Mesendoderm (in vitro differentiated cells): ENCODE measurements at regions not wholly inside any gene's neighbourhood (a gene's known extent, or its start where the extent isn't known, plus 50 kb on each side); places are given as distances from the start of the nearest gene placed in this dataset.
"Not testable (repeated sequence)": the region's sequence is repeated elsewhere in the genome, so short reads cannot be mapped to it uniquely, and the experiment has no call there.

Source experiments
- DNase-seq: peaks from one replicate; pipeline ENCODE4 v3.0.0; 2013
- H2AK5ac ChIP-seq: 2 replicates; pipeline ENCODE4 v1.6.1; 2013; ENCODE audit warnings: low read length, inconsistent platforms
- H2BK120ac ChIP-seq: 2 replicates; pipeline ENCODE4 v1.6.1; 2013; ENCODE audit warnings: low read depth, mild to moderate bottlenecking, low read length, moderate library complexity, mixed read lengths
- H2BK15ac ChIP-seq: replicated peaks from 2 replicates; pipeline ENCODE4 v1.6.1; 2013; ENCODE audit warnings: low read depth, mild to moderate bottlenecking, moderate library complexity
- H2BK5ac ChIP-seq: 2 replicates; pipeline ENCODE4 v1.6.1; 2013; ENCODE audit warnings: low read length, inconsistent platforms
- H3K18ac ChIP-seq: 2 replicates; pipeline ENCODE4 v1.6.1; 2013; ENCODE audit warnings: mild to moderate bottlenecking, low read length, mixed read lengths
- H3K23ac ChIP-seq: one replicate; pipeline ENCODE4 v1.6.1; 2013; ENCODE audit warnings: low read length
- H3K27ac ChIP-seq: 2 replicates; pipeline ENCODE4 v1.5.1; 2013; ENCODE audit warnings: low read depth, mild to moderate bottlenecking, inconsistent platforms, low read length, moderate library complexity
- H3K27me3 ChIP-seq: 2 replicates; pipeline ENCODE4 v1.6.1; 2013; ENCODE audit warnings: low read length, control low read depth, mild to moderate bottlenecking, inconsistent platforms; ENCODE audit not compliant: insufficient read depth, poor library complexity
- H3K36me3 ChIP-seq: 2 replicates; pipeline ENCODE4 v1.6.1; 2013; ENCODE audit warnings: low read length, inconsistent platforms; ENCODE audit not compliant: control insufficient read depth, insufficient read depth
- H3K4ac ChIP-seq: one replicate; pipeline ENCODE4 v1.6.1; 2013; ENCODE audit warnings: low read depth, mild to moderate bottlenecking, low read length, moderate library complexity
- H3K4me1 ChIP-seq: 2 replicates; pipeline ENCODE4 v1.6.1; 2013; ENCODE audit warnings: low read depth, low read length, inconsistent platforms; ENCODE audit not compliant: control insufficient read depth
- H3K4me2 ChIP-seq: 2 replicates; pipeline ENCODE4 v1.6.1; 2013; ENCODE audit warnings: low read length
- H3K4me3 ChIP-seq: 2 replicates; pipeline ENCODE4 v1.5.1; 2013; ENCODE audit warnings: mild to moderate bottlenecking, low read length
- H3K56ac ChIP-seq: one replicate; pipeline ENCODE4 v1.6.1; 2013; ENCODE audit warnings: low read length
- H3K79me1 ChIP-seq: 2 replicates; pipeline ENCODE4 v1.6.1; 2013; ENCODE audit warnings: low read length, inconsistent platforms
- H3K79me2 ChIP-seq: 2 replicates; pipeline ENCODE4 v1.6.1; 2013; ENCODE audit warnings: mild to moderate bottlenecking, low read length; ENCODE audit not compliant: control insufficient read depth, insufficient read depth
- H3K9ac ChIP-seq: 2 replicates; pipeline ENCODE4 v1.6.1; 2013; ENCODE audit warnings: low read length, inconsistent platforms
- H4K5ac ChIP-seq: one replicate; pipeline ENCODE4 v1.6.1; 2013; ENCODE audit warnings: low read length
- H4K8ac ChIP-seq: one replicate; pipeline ENCODE4 v1.6.1; 2013; ENCODE audit warnings: low read depth, mild to moderate bottlenecking, control low read depth, low read length, moderate library complexity
- WGBS: extraction: QIAGEN DNeasy Blood & Tissue Kit; methylation state at CpG from one replicate; pipeline ENCODE4 v1.1.7; 2013; ENCODE audit warnings: low lambda C conversion rate, missing lambda C conversion rate; ENCODE audit not compliant: insufficient coverage; ENCODE audit errors: extremely low coverage; 5-methylcytosine and 5-hydroxymethylcytosine counted together

DNA sequence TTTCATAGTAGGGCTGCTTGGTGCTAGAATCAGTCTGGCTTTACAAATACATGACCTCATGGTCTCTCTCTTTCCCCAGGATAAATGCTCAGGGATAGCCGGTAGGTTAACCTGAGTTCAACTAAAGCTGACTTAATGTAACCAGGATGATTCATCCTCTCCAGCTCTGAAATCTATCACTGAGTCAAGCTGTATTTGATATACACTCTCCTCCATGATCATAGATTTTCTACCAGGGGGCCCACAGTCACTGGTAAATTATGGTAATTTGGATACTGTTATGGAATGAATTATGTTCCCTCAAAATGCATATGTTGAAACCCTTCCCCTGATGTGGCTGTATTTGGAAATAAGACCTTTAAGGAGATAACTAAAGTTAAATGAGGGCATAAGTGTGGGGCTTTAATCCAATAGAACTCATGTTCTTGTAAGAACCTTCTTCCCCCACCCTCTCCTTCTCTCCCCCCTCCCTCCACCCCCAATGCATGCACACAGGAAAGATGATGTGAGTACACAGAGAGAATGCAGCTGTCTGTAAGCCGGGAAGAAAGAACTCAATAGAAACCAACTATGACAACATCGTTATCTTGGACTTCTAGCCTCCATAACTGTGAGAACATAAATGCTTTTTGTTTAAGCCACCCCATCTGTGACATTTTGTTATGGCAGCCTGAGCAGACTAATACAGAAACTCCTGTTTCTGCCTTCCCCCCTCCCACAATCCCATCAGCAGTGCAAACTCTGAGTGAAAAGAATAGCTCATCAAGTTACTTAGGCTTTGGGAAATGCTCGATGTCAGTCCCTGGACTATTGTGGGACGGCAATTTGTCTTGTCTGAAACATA lies 134.9 kb upstream of the KYNU start:
- Histone ChIP-seq H3K23ac (no peak overlapping the region), H4K8ac (no peak overlapping the region), H3K18ac (no peak overlapping the region), H4K5ac (no peak overlapping the region), H3K36me3 (no peaks in the 10 kb centered on the region), H3K4me2 (no peak overlapping the region), H3K56ac (no peak overlapping the region), H3K4me1 (no peaks in the 10 kb centered on the region), H3K79me1 (no peaks in the 10 kb centered on the region), H2BK15ac (no peak overlapping the region), H2AK5ac (no peak overlapping the region), H3K27ac (no peak overlapping the region), H3K27me3 (no peaks in the 10 kb centered on the region), H2BK120ac (no peak overlapping the region), H3K4me3 (no peak overlapping the region), H3K9ac (no peak overlapping the region), H2BK5ac (no peak overlapping the region), H3K4ac (no peak overlapping the region), H3K79me2 (no peaks in the 10 kb centered on the region)
- no CpG with 5 or more reads among the region's 5 CpGs for WGBS
- DNase-seq: no peak

DNA sequence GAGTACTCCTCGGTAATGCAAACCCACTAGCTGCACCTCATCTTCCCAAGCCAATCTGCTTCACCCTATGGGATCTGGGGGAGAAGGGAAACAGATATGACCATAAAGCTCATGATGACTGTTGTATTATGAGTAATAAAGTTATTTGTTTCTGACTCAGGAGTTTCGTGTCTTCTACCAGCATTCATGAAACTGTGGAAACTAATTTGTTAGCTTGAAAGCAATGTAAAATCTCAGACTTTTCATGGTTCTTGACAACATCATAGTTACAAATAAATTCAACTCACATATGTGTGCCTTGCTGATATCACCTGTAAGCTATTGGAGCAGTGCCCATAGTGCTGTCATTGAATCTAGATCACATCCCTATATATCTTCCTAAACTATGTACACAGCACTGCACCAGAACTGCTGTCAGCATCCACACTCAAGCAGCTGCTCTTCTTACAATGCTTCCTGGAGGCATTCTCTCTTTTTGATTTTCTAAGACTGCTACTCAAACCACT lies 135.6 kb upstream of the KYNU start:
- Histone ChIP-seq H2BK120ac (no peak overlapping the region), H3K79me1 (no peaks in the 10 kb centered on the region), H3K36me3 (no peaks in the 10 kb centered on the region), H3K27me3 (no peaks in the 10 kb centered on the region), H3K18ac (no peak overlapping the region), H3K4me2 (no peak overlapping the region), H2BK15ac (no peak overlapping the region), H4K8ac (no peak overlapping the region), H3K56ac (no peak overlapping the region), H3K4ac (no peak overlapping the region), H2BK5ac (no peak overlapping the region), H3K4me3 (no peak overlapping the region), H4K5ac (no peak overlapping the region), H3K79me2 (no peaks in the 10 kb centered on the region), H2AK5ac (no peak overlapping the region), H3K27ac (no peak overlapping the region), H3K4me1 (no peaks in the 10 kb centered on the region), H3K23ac (no peak overlapping the region), H3K9ac (no peak overlapping the region)
- no peak for DNase-seq
- no CpG with 5 or more reads among the region's 2 CpGs for WGBS

- H3K36me3 ChIP-seq: no peaks in the 10 kb centered on the region
- no peaks in the 10 kb centered on the region for H3K4me1 ChIP-seq
- H3K56ac ChIP-seq: no peak overlapping the region
- H2BK15ac ChIP-seq: no peak overlapping the region
- no peaks in the 10 kb centered on the region for H3K79me2 ChIP-seq
- no peak overlapping the region for H3K27ac ChIP-seq
- no peak overlapping the region for H3K9ac ChIP-seq
- no peak overlapping the region for H3K4me3 ChIP-seq
- no peak overlapping the region for H4K5ac ChIP-seq
- no peak overlapping the region for H3K4ac ChIP-seq
- no peak overlapping the region for H2BK120ac ChIP-seq
- H4K8ac ChIP-seq: no peak overlapping the region
- H2BK5ac ChIP-seq: no peak overlapping the region
- H3K23ac ChIP-seq: no peak overlapping the region
- H3K79me1 ChIP-seq: no peaks in the 10 kb centered on the region
- no peaks in the 10 kb centered on the region for H3K27me3 ChIP-seq
- H3K18ac ChIP-seq: no peak overlapping the region
- no peak for DNase-seq
- H3K4me2 ChIP-seq: no peak overlapping the region
- H2AK5ac ChIP-seq: no peak overlapping the region
- WGBS: no CpG with 5 or more reads among the region's 2 CpGs
These were observed 142.7 kb upstream of the KYNU start for GRCh38 chr2:142734770-142735169.

DNA sequence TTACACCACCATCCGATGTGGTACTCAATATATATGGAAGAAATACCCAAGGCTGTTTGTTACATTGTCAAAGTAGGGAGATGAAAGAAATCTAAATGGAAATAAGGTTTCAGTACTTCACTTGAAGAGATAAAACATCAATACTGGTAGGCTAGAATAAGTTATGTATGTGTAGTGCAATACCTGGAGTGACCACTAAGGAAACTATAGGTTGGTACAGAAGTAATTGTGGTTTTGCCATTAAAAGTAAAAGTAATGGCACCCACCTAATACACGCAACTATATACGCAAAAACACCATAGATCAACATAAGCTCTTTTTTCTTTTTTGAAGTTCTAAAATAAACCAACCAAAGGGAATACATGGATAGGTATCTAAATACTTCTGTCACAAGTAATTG lies 143.2 kb upstream of the KYNU start:
- Histone ChIP-seq H2BK120ac (no peak overlapping the region), H2BK15ac (no peak overlapping the region), H3K56ac (no peak overlapping the region), H3K79me1 (no peaks in the 10 kb centered on the region), H2AK5ac (no peak overlapping the region), H4K5ac (no peak overlapping the region), H3K36me3 (no peaks in the 10 kb centered on the region), H3K4me1 (no peaks in the 10 kb centered on the region), H2BK5ac (no peak overlapping the region), H3K23ac (no peak overlapping the region), H3K9ac (no peak overlapping the region), H3K27me3 (no peaks in the 10 kb centered on the region), H3K18ac (no peak overlapping the region), H3K4me2 (no peak overlapping the region), H4K8ac (no peak overlapping the region), H3K4me3 (no peak overlapping the region), H3K79me2 (no peaks in the 10 kb centered on the region), H3K27ac (no peak overlapping the region), H3K4ac (no peak overlapping the region)
- no CpG with 5 or more reads among the region's 3 CpGs for WGBS
- no peak for DNase-seq

DNA sequence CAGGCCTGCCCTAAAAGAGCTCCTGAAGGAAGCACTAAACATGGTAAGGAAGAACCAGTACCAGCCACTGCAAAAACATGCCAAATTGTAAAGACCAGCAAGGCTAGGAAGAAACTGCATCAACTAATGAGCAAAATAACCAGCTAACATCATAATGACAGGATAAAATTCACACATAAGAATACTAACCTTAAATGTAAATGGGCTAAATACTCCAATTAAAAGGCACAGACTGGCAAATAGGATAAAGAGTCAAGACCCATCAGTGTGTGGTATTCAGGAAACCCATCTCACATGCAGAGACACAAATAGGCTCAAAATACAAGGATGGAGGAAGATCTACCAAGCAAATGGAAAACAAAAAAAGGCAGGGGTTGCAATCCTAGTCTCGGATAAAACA lies 147.7 kb upstream of the KYNU start:
- not testable (repeated sequence) for H3K27ac ChIP-seq, H4K5ac ChIP-seq, H3K4ac ChIP-seq, H3K4me3 ChIP-seq, H2BK5ac ChIP-seq, H3K23ac ChIP-seq, H4K8ac ChIP-seq, DNase-seq, H3K4me2 ChIP-seq, H3K79me1 ChIP-seq, H3K27me3 ChIP-seq, H3K9ac ChIP-seq, H2BK120ac ChIP-seq, H3K18ac ChIP-seq, H3K4me1 ChIP-seq, H3K56ac ChIP-seq, H2AK5ac ChIP-seq, H3K79me2 ChIP-seq, H3K36me3 ChIP-seq, H2BK15ac ChIP-seq
- WGBS: no CpG with 5 or more reads among the region's 1 CpG
